ENCODE measurements at regions not wholly inside any gene's neighbourhood (a gene's known extent, or its start where the extent isn't known, plus 50 kb on each side); places are given as distances from the start of the nearest gene placed in this dataset.

- TF ChIP-seq, protein P1, sequence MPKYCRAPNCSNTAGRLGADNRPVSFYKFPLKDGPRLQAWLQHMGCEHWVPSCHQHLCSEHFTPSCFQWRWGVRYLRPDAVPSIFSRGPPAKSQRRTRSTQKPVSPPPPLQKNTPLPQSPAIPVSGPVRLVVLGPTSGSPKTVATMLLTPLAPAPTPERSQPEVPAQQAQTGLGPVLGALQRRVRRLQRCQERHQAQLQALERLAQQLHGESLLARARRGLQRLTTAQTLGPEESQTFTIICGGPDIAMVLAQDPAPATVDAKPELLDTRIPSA (CRISPR knock-in tag; IDR thresholded peaks at IDR 0.05; ENCODE audit: borderline replicate concordance), result no peak
- TF ChIP-seq, protein P2, sequence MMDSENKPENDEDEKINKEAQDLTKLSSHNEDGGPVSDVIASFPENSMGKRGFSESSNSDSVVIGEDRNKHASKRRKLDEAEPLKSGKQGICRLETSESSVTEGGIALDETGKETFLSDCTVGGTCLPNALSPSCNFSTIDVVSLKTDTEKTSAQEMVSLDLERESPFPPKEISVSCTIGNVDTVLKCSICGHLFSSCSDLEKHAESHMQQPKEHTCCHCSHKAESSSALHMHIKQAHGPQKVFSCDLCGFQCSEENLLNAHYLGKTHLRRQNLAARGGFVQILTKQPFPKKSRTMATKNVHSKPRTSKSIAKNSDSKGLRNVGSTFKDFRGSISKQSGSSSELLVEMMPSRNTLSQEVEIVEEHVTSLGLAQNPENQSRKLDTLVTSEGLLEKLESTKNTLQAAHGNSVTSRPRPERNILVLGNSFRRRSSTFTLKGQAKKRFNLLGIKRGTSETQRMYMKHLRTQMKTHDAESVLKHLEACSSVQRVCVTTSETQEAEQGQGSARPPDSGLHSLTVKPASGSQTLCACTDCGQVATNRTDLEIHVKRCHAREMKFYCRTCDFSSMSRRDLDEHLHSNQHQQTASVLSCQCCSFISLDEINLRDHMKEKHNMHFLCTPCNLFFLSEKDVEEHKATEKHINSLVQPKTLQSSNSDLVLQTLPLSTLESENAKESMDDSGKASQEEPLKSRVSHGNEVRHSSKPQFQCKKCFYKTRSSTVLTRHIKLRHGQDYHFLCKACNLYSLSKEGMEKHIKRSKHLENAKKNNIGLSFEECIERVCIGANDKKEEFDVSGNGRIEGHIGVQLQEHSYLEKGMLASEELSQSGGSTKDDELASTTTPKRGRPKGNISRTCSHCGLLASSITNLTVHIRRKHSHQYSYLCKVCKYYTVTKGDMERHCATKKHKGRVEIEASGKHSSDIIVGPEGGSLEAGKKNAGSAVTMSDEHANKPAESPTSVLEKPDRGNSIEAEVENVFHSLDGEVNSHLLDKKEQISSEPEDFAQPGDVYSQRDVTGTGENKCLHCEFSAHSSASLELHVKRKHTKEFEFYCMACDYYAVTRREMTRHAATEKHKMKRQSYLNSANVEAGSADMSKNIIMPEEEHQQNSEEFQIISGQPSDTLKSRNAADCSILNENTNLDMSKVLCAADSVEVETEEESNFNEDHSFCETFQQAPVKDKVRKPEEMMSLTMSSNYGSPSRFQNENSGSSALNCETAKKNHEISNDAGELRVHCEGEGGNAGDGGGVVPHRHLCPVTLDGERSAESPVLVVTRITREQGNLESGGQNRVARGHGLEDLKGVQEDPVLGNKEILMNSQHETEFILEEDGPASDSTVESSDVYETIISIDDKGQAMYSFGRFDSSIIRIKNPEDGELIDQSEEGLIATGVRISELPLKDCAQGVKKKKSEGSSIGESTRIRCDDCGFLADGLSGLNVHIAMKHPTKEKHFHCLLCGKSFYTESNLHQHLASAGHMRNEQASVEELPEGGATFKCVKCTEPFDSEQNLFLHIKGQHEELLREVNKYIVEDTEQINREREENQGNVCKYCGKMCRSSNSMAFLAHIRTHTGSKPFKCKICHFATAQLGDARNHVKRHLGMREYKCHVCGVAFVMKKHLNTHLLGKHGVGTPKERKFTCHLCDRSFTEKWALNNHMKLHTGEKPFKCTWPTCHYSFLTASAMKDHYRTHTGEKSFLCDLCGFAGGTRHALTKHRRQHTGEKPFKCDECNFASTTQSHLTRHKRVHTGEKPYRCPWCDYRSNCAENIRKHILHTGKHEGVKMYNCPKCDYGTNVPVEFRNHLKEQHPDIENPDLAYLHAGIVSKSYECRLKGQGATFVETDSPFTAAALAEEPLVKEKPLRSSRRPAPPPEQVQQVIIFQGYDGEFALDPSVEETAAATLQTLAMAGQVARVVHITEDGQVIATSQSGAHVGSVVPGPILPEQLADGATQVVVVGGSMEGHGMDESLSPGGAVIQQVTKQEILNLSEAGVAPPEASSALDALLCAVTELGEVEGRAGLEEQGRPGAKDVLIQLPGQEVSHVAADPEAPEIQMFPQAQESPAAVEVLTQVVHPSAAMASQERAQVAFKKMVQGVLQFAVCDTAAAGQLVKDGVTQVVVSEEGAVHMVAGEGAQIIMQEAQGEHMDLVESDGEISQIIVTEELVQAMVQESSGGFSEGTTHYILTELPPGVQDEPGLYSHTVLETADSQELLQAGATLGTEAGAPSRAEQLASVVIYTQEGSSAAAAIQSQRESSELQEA (CRISPR knock-in tag; IDR thresholded peaks at IDR 0.05; ENCODE audit: not compliant biosample characterization), result no peak
- TF ChIP-seq FOXA3 (CRISPR knock-in tag; IDR thresholded peaks at IDR 0.05) (no peak), ZC3H13 (CRISPR knock-in tag; IDR thresholded peaks at IDR 0.05) (no peak), SMARCC2 (IDR thresholded peaks at IDR 0.05) (no peak), SNAI1 (CRISPR knock-in tag; IDR thresholded peaks at IDR 0.05; ENCODE audit: borderline replicate concordance) (no peak), TOPORS (CRISPR knock-in tag; IDR thresholded peaks at IDR 0.05) (no peak), ZNF619 (CRISPR knock-in tag; IDR thresholded peaks at IDR 0.05) (no peak), ZNF547 (CRISPR knock-in tag; IDR thresholded peaks at IDR 0.05) (no peak)
- TF ChIP-seq, protein P3, sequence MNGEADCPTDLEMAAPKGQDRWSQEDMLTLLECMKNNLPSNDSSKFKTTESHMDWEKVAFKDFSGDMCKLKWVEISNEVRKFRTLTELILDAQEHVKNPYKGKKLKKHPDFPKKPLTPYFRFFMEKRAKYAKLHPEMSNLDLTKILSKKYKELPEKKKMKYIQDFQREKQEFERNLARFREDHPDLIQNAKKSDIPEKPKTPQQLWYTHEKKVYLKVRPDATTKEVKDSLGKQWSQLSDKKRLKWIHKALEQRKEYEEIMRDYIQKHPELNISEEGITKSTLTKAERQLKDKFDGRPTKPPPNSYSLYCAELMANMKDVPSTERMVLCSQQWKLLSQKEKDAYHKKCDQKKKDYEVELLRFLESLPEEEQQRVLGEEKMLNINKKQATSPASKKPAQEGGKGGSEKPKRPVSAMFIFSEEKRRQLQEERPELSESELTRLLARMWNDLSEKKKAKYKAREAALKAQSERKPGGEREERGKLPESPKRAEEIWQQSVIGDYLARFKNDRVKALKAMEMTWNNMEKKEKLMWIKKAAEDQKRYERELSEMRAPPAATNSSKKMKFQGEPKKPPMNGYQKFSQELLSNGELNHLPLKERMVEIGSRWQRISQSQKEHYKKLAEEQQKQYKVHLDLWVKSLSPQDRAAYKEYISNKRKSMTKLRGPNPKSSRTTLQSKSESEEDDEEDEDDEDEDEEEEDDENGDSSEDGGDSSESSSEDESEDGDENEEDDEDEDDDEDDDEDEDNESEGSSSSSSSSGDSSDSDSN (CRISPR knock-in tag; IDR thresholded peaks at IDR 0.05), result no peak
Observed at GRCh38 chr4:178599521-178599920, 1157.3 kb upstream of the AGA start (continued).

Measured in HepG2 (cell line).